ENCODE measurements at regions not wholly inside any gene's neighbourhood (a gene's known extent, or its start where the extent isn't known, plus 50 kb on each side); places are given as distances from the start of the nearest gene placed in this dataset.

GRCh38 chr21:29443411-29444010 is 144.8 kb downstream of the BACH1 start:
- DNase-seq: no peak

GRCh38 chr21:29448766-29449165 is 150.0 kb downstream of the BACH1 start:
- no peak for DNase-seq

DNA sequence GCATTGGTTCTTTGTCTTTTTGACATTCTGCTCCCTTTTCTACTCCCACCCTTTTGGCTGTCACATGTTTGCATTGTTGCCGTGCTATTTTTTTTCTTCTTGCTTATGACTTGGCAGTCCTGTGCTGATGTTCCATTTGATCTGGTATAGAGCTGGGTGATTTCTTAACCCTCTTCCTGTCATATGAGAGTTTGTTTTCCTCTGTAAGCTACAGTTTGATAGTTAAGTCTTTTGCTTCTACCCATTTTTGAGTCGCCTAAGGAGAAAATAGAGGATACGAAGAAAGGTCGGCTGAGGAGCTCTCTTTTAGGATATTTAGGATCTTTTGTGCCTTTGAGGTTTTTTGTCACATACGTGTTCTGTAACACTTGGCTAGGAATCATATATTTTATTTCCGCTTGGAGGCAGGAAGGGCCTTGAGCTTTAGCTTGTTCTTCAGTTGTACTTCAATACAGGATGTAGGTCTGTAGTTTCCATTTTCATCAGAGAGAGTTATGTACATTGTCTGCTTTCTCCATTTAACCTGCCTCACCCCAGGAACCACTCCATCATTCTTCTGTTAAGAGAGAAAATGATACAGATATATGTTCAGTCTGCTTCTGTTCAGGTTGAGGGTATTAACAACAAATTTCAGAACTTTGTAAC is 150.7 kb downstream of the BACH1 start:
- peak; percentile 9 for DNase-seq

GRCh38 chr21:29450058-29450457 is 151.3 kb downstream of the BACH1 start:
- no peak for DNase-seq

- no peak for DNase-seq
Observed at GRCh38 chr21:29453511-29453910, 154.8 kb downstream of the BACH1 start.

- DNase-seq: no peak
Observed at GRCh38 chr21:29454179-29454578, 155.5 kb downstream of the BACH1 start.

- DNase-seq: no peak
Observed at GRCh38 chr21:29462479-29462878, 163.8 kb downstream of the BACH1 start.

DNA sequence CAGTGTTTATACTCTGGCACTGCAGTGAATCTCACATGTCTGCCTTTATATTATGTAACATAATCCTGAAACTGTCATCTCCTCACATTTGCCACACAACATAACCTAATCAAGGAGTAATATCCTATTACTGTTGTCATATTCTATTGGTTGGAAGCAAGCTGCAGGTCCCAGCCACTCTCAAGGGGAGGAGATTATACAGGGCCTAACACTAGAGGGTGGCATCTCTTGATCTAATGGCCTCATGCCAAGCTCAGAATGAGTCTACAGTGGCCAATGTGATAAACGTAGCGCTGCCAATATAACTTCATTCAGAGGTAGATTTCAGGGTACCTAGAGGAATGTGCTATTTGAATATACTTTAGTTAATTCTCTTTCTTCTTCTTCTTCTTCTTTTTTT is 166.8 kb downstream of the BACH1 start:
- no peak for DNase-seq

DNA sequence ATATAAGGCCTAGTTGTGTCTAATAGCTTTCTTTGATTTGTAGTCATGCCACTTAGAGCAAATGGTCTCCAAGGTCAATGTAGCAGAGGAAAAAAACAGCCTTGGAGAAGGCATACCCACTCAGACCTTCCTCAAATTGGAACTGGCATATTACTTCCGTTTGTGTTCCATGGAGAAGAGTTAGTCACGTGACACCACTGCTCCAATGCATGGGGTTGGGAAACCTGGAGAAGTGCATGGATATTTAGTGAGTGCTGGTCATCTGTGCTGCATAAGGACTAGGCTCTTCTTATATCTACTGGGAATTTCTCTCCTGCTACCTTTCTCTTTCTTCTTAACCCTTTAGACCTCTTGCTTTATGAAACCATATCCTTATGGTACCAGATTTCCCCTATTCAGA is 167.8 kb downstream of the BACH1 start:
- DNase-seq: no peak

- no peak for DNase-seq
Observed at GRCh38 chr21:29470397-29470796, 171.7 kb downstream of the BACH1 start.

- no peak for DNase-seq
Observed at GRCh38 chr21:29473808-29474207, 175.1 kb downstream of the BACH1 start.

GRCh38 chr21:29475329-29475728 is 176.6 kb downstream of the BACH1 start:
- no peak for DNase-seq

GRCh38 chr21:29477347-29477746 is 178.6 kb downstream of the BACH1 start:
- no peak for DNase-seq

DNA sequence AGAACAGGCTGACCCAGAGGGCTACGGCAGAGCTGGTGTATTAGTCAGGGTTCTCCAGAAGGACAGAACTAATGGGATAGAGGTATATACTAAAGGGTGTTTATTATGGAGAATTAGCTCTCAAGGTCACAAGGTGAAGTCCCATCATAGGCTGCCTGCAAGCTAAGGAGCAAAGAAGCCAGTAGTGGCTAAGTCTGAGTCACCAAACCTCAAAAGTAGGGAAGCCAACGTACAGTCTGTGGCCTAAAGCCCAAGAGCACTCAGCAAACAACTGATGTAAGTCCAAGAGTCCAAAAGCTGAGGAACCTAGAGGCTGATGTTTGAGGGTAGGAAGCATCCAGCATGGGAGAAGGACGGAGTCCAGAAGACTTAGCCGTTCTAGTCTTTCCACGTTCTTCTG is 179.2 kb downstream of the BACH1 start:
- no peak for DNase-seq

DNA sequence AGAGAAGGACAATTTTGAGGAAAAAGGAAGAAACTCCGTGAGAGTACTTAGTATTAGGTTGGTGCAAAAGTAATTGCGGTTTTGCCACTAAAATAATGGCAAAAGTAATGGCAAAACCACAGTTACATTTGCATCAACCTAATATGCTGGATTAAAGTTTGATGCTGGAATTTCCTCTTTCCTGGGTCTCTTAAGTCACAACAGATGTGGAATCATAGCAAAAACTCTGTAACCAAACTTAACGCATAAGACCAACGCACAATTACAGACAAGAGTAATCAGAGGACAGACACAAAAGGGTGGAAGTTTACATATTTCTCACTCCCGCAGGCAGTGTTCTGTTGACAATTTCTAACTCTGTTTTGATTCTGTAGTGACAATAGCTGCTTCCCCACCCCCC is 182.4 kb downstream of the BACH1 start:
- no peak for DNase-seq

GRCh38 chr21:29481641-29482040 is 182.9 kb downstream of the BACH1 start:
- DNase-seq: no peak

DNA sequence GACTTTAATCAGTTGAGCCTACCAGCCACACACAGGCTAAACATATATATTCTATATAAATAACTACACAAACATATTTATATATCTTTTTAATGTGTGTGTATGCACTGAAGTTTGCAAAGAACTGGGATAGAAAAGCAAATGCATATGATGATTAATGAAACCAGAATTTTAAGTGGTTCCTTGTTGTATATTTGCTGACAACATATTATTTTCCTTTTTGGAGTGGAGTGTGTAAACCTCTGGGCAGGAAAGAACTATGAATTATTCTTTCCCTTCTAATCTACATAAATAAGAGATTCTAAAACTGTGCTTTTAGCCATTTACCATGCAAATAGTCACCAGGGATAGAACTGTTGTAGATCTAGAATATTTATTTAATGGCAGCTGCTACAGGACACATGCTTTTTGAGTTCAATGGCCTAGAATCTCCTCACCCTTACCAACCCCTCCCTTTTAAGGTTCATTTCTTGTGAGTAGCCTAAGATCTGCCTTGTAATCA is 187.6 kb downstream of the BACH1 start:
- DNase-seq: no peak
